H7 (cell line): ENCODE measurements at regions not wholly inside any gene's neighbourhood (a gene's known extent, or its start where the extent isn't known, plus 50 kb on each side); places are given as distances from the start of the nearest gene placed in this dataset.
A peak's percentile ranks its signal among the peaks of the same experiment; 100 is the strongest.

Experiments
- DNase-seq: peaks from one replicate; pipeline ENCODE4 v3.0.0; 2012
- H3K27me3 ChIP-seq: 2 replicates; pipeline ENCODE4 v1.6.0; 2011; ENCODE audit warnings: mild to moderate bottlenecking, low read length; ENCODE audit not compliant: control insufficient read depth, insufficient read depth
- H3K36me3 ChIP-seq: replicated peaks from 2 replicates; pipeline ENCODE4 v1.5.1; 2011; ENCODE audit warnings: low read length; ENCODE audit not compliant: control insufficient read depth, insufficient read depth
- H3K4me3 ChIP-seq: 2 replicates; pipeline ENCODE4 v1.5.1; 2011; ENCODE audit warnings: low read depth, mild to moderate bottlenecking, control low read depth, low read length, moderate library complexity; ENCODE audit not compliant: insufficient read depth

GRCh38 chr1:181364801-181365200 is 118.5 kb upstream of the CACNA1E start:
- DNase-seq, result no peak

GRCh38 chr1:181366910-181367309 is 116.4 kb upstream of the CACNA1E start:
- Histone ChIP-seq H3K4me3 (no peak overlapping the region), H3K36me3 (no peaks in the 10 kb centered on the region), H3K27me3 (no peaks in the 10 kb centered on the region; the same call in 1 of the 2 replicates)
- no peak for DNase-seq

More at GRCh38 chr1:181364801-181365200, 118.5 kb upstream of the CACNA1E start:
- Histone ChIP-seq H3K27me3 (no peaks in the 10 kb centered on the region; the same call in 1 of the 2 replicates), H3K4me3 (no peak overlapping the region), H3K36me3 (no peaks in the 10 kb centered on the region)

GRCh38 chr1:181369416-181369815 is 113.9 kb upstream of the CACNA1E start:
- Histone ChIP-seq H3K27me3 (no peaks in the 10 kb centered on the region), H3K4me3 (no peak overlapping the region), H3K36me3 (no peaks in the 10 kb centered on the region)
- no peak for DNase-seq

- no peak for DNase-seq
- H3K4me3 ChIP-seq, result no peak overlapping the region
- H3K27me3 ChIP-seq, result no peaks in the 10 kb centered on the region
- no peaks in the 10 kb centered on the region for H3K36me3 ChIP-seq
Observed at GRCh38 chr1:181383695-181384094, 99.6 kb upstream of the CACNA1E start.

GRCh38 chr1:181386340-181386739 is 97.0 kb upstream of the CACNA1E start:
- no peaks in the 10 kb centered on the region for H3K36me3 ChIP-seq
- H3K4me3 ChIP-seq, result no peak overlapping the region
- no peak for DNase-seq
- no peaks in the 10 kb centered on the region for H3K27me3 ChIP-seq

- Histone ChIP-seq H3K27me3 (no peaks in the 10 kb centered on the region), H3K4me3 (no peak overlapping the region), H3K36me3 (no peaks in the 10 kb centered on the region)
- no peak for DNase-seq
Observed at GRCh38 chr1:181386951-181387350, 96.4 kb upstream of the CACNA1E start.

- H3K27me3 ChIP-seq, result no peaks in the 10 kb centered on the region
- H3K4me3 ChIP-seq, result no peak overlapping the region
- H3K36me3 ChIP-seq, result no peaks in the 10 kb centered on the region
- DNase-seq, result no peak
Observed at GRCh38 chr1:181387702-181388101, 95.6 kb upstream of the CACNA1E start.

GRCh38 chr1:181390410-181391077 is 92.8 kb upstream of the CACNA1E start:
- DNase-seq, result no peak
- Histone ChIP-seq H3K36me3 (no peaks in the 10 kb centered on the region), H3K4me3 (no peak overlapping the region), H3K27me3 (no peaks in the 10 kb centered on the region)

GRCh38 chr1:181391301-181391900 is 91.9 kb upstream of the CACNA1E start:
- DNase-seq, result peak; percentile 56
- H3K27me3 ChIP-seq, result no peaks in the 10 kb centered on the region
- H3K36me3 ChIP-seq, result no peaks in the 10 kb centered on the region
- no peak overlapping the region for H3K4me3 ChIP-seq

- DNase-seq, result no peak
- Histone ChIP-seq H3K4me3 (no peak overlapping the region), H3K36me3 (no peaks in the 10 kb centered on the region), H3K27me3 (no peaks in the 10 kb centered on the region)
Observed at GRCh38 chr1:181392133-181392532, 91.2 kb upstream of the CACNA1E start.

- Histone ChIP-seq H3K4me3 (no peak overlapping the region), H3K27me3 (no peaks in the 10 kb centered on the region), H3K36me3 (no peaks in the 10 kb centered on the region)
- no peak for DNase-seq
Observed at GRCh38 chr1:181392613-181393220, 90.6 kb upstream of the CACNA1E start.

- H3K4me3 ChIP-seq, result no peak overlapping the region
- H3K27me3 ChIP-seq, result no peaks in the 10 kb centered on the region; the same call in 1 of the 2 replicates
- no peak for DNase-seq
- no peaks in the 10 kb centered on the region for H3K36me3 ChIP-seq
Observed at GRCh38 chr1:181394766-181395165, 88.6 kb upstream of the CACNA1E start.

GRCh38 chr1:181396171-181396670 is 87.1 kb upstream of the CACNA1E start:
- Histone ChIP-seq H3K27me3 (no peaks in the 10 kb centered on the region; the same call in 1 of the 2 replicates), H3K36me3 (no peaks in the 10 kb centered on the region), H3K4me3 (no peak overlapping the region)
- DNase-seq, result no peak

- Histone ChIP-seq H3K4me3 (no peak overlapping the region), H3K27me3 (no peaks in the 10 kb centered on the region; the same call in 1 of the 2 replicates), H3K36me3 (no peaks in the 10 kb centered on the region)
- DNase-seq, result no peak
Observed at GRCh38 chr1:181396811-181397210, 86.5 kb upstream of the CACNA1E start.

GRCh38 chr1:181397845-181398244 is 85.5 kb upstream of the CACNA1E start:
- no peak overlapping the region for H3K4me3 ChIP-seq
- no peaks in the 10 kb centered on the region for H3K36me3 ChIP-seq
- no peaks in the 10 kb centered on the region; the same call in 1 of the 2 replicates for H3K27me3 ChIP-seq
- DNase-seq, result no peak
